SK-N-SH (cell line): ENCODE measurements at regions not wholly inside any gene's neighbourhood (a gene's known extent, or its start where the extent isn't known, plus 50 kb on each side); places are given as distances from the start of the nearest gene placed in this dataset.

ENCODE experiments used
- CTCF ChIA-PET: fragments of 300-600, 350-600 bp; formaldehyde crosslinking; extraction: SDS; loops from one replicate; lab custom pipeline; 2021; lab: Yijun Ruan, JAX
- POLR2A ChIA-PET: fragments of 350-600 bp; sonication (Branson Sonifier 250); formaldehyde crosslinking; extraction: SDS; loops from one replicate; lab custom pipeline; 2020; ENCODE audit warnings: antibody characterized with exemption, inconsistent platforms; lab: Yijun Ruan, JAX
- DNase-seq: peaks from one replicate; pipeline ENCODE4 v3.0.0; 2012
- H2AFZ ChIP-seq: fragments of 200-600 bp; sonication (generic); 2 replicates; pipeline ENCODE4 v1.8.1; 2016; ENCODE audit warnings: antibody characterized with exemption, mild to moderate bottlenecking, low read depth
- H3F3A ChIP-seq: fragments of 200-600 bp; sonication (generic); replicated peaks from 2 replicates; pipeline ENCODE3; 2016; ENCODE audit warnings: antibody characterized with exemption, mild to moderate bottlenecking; ENCODE audit not compliant: insufficient read depth
- H3K27ac ChIP-seq, 2 experiments: fragments of 200-500 bp in 1 of 2; fragments of 200-600 bp in 1 of 2; sonication (Bioruptor generic) in 1 of 2; sonication (generic), shearing (Covaris generic) in 1 of 2; 2 replicates each; pipeline versions ENCODE4 v1.5.1 to v1.6.1; 2014 to 2016; ENCODE audit warnings: low read depth in 2 of 2, inconsistent platforms in 1 of 2, low read length in 1 of 2, mild to moderate bottlenecking in 1 of 2, mixed read lengths in 1 of 2
- H3K27me3 ChIP-seq: fragments of 200-600 bp; sonication (generic), shearing (Covaris generic); 2 replicates; pipeline ENCODE4 v1.6.1; 2016; ENCODE audit warnings: mixed run types; ENCODE audit not compliant: insufficient read depth
- H3K36me3 ChIP-seq, 2 experiments: fragments of 200-500 bp in 1 of 2; fragments of 200-600 bp in 1 of 2; sonication (Bioruptor generic) in 1 of 2; sonication (generic) in 1 of 2; replicated peaks in 1 of 2; 2 replicates each; pipeline versions ENCODE3 to v1.5.1; 2014 to 2016; ENCODE audit warnings: low read length in 1 of 2, mild to moderate bottlenecking in 1 of 2; ENCODE audit not compliant: insufficient read depth in 2 of 2, control insufficient read depth in 1 of 2
- H3K4me1 ChIP-seq, 2 experiments: fragments of 200-500 bp in 1 of 2; fragments of 200-600 bp in 1 of 2; sonication (Bioruptor generic) in 1 of 2; sonication (generic), shearing (Covaris generic) in 1 of 2; 2 replicates each; pipeline versions ENCODE4 v1.5.1 to v1.6.1; 2014 to 2016; ENCODE audit warnings: low read depth in 1 of 2, low read length in 1 of 2, mixed run types in 1 of 2; ENCODE audit not compliant: insufficient read depth in 2 of 2, control insufficient read depth in 1 of 2
- H3K4me2 ChIP-seq: fragments of 200-600 bp; sonication (generic), shearing (Covaris generic); 2 replicates; pipeline ENCODE4 v1.6.1; 2017; ENCODE audit warnings: mixed run types
- H3K4me3 ChIP-seq, 2 experiments: fragments of 200-500 bp in 1 of 2; fragments of 200-600 bp in 1 of 2; sonication (Bioruptor generic) in 1 of 2; sonication (generic), shearing (Covaris generic) in 1 of 2; 2 replicates each; pipeline versions ENCODE4 v1.5.1 to v1.8.1; 2014 to 2016; ENCODE audit warnings: low read depth in 2 of 2, inconsistent platforms in 1 of 2, low read length in 1 of 2, mild to moderate bottlenecking in 1 of 2, mixed read lengths in 1 of 2, moderate library complexity in 1 of 2
- H3K79me2 ChIP-seq: fragments of 200-600 bp; sonication (generic); 2 replicates; pipeline ENCODE4 v1.8.1; 2017; ENCODE audit warnings: mild to moderate bottlenecking; ENCODE audit not compliant: insufficient read depth
- H3K9ac ChIP-seq: fragments of 200-600 bp; sonication (generic); 2 replicates; pipeline ENCODE4 v1.6.1; 2017; ENCODE audit warnings: mixed run types
- H3K9me2 ChIP-seq: fragments of 200-600 bp; sonication (generic); 2 replicates; pipeline ENCODE4 v1.6.1; 2017; ENCODE audit warnings: mixed run types
- H3K9me3 ChIP-seq: fragments of 200-600 bp; sonication (generic); 2 replicates; pipeline ENCODE4 v1.6.1; 2017; ENCODE audit warnings: mixed run types, mild to moderate bottlenecking, moderate library complexity
- H4K20me1 ChIP-seq: fragments of 200-600 bp; sonication (generic); 2 replicates; pipeline ENCODE4 v1.6.1; 2017; ENCODE audit warnings: mild to moderate bottlenecking, mixed run types; ENCODE audit not compliant: insufficient read depth
- CHD2 ChIP-seq: fragments of 150-350 bp; IDR thresholded peaks from 2 replicates; pipeline ENCODE4 v1.6.1; 2018; ENCODE audit warnings: low read length; ENCODE audit not compliant: partially characterized antibody
- ELF1 ChIP-seq: IDR thresholded peaks from 2 replicates; pipeline ENCODE4 v1.4.0; 2012
- FOXM1 ChIP-seq: IDR thresholded peaks from 2 replicates; pipeline ENCODE4 v1.4.0; 2012; ENCODE audit warnings: low read depth, mild to moderate bottlenecking
- MXI1 ChIP-seq: IDR thresholded peaks from 2 replicates; pipeline ENCODE4 v1.6.1; 2012; ENCODE audit warnings: mild to moderate bottlenecking, low read depth, low read length, improper control_type of control experiment
- NRF1 ChIP-seq: IDR thresholded peaks from 2 replicates; pipeline ENCODE4 v1.6.1; 2012; ENCODE audit warnings: low read depth, mild to moderate bottlenecking, low read length
- RXRA ChIP-seq: IDR thresholded peaks from 2 replicates; pipeline ENCODE4 v1.4.0; 2012; ENCODE audit warnings: low read depth, mild to moderate bottlenecking, borderline replicate concordance
- SIN3A ChIP-seq: IDR thresholded peaks from 2 replicates; pipeline ENCODE4 v1.6.1; 2012; ENCODE audit warnings: low read depth, mild to moderate bottlenecking, low read length, moderate library complexity, borderline replicate concordance
- SMC3 ChIP-seq: IDR thresholded peaks from 2 replicates; pipeline ENCODE4 v1.6.1; 2012; ENCODE audit warnings: low read depth, low read length, improper control_type of control experiment
- TAF1 ChIP-seq: IDR thresholded peaks from 2 replicates; pipeline ENCODE4 v1.6.1; 2012; ENCODE audit warnings: low read depth, mild to moderate bottlenecking, low read length, moderate library complexity, borderline replicate concordance
- TEAD4 ChIP-seq: IDR thresholded peaks from 2 replicates; pipeline ENCODE4 v1.4.0; 2012; ENCODE audit warnings: mild to moderate bottlenecking, borderline replicate concordance; ENCODE audit not compliant: insufficient read depth
- WGBS: methylation state at CpG from one replicate; pipeline ENCODE4 v1.1.6; 2017; ENCODE audit warnings: low lambda C conversion rate; 5-methylcytosine and 5-hydroxymethylcytosine counted together
- TF ChIP-seq, protein P1 (sequence below): IDR thresholded peaks from 2 replicates; pipeline ENCODE4 v1.4.0; 2012; ENCODE audit warnings: low read depth, borderline replicate concordance
- TF ChIP-seq, protein P2 (sequence below): IDR thresholded peaks from 2 replicates; pipeline ENCODE4 v1.4.0; 2012; ENCODE audit warnings: low read depth

DNA sequence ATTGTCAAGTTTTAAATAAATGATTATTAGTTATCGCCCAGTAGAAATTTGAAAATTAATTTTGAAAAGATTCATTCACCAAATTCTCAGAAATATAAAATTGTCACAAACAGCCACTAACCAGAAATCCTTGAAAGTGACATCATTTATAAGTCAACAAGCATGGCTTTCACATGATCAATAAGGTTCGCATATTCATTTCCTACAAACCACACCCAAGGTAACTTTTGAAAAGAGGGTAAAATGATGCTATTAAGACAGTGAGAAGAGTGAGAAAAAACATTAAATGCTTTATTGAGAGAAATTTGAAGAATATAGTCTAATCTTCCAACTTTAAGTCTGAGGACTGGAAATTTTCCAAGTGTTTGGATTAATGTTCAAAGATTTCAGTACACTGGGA, 263.6 kb upstream of the ALCAM start:
- ChIA-PET POLR2A (no interaction called here), CTCF (interaction anchor here (0.6 kb wide), 1 partner anchor 1459 kb away, joined by 3 read pairs; no protein-coding TSS in a partner anchor)
- WGBS = 90% methylated on average over 2 of the region's 2 CpGs
- Histone ChIP-seq H3K9ac (no peak overlapping the region), H3K9me3 (no peaks in the 10 kb centered on the region), H3F3A (no peaks in the 10 kb centered on the region), H3K79me2 (no peaks in the 10 kb centered on the region), H3K27ac (no peak overlapping the region), H3K4me3 (no peak overlapping the region), H3K4me2 (no peak overlapping the region), H3K36me3 (no peaks in the 10 kb centered on the region), H3K27me3 (no peaks in the 10 kb centered on the region), H2AFZ (no peak overlapping the region), H4K20me1 (no peaks in the 10 kb centered on the region), H3K4me1 (no peaks in the 10 kb centered on the region), H3K9me2 (no peaks in the 10 kb centered on the region)
- no peak for DNase-seq
- no peak for TF ChIP-seq FOXM1
- TF ChIP-seq SMC3 = no peak
- no peak for TF ChIP-seq ELF1
- no peak for TF ChIP-seq TAF1
- TF ChIP-seq SIN3A = no peak
- TF ChIP-seq, protein P1, sequence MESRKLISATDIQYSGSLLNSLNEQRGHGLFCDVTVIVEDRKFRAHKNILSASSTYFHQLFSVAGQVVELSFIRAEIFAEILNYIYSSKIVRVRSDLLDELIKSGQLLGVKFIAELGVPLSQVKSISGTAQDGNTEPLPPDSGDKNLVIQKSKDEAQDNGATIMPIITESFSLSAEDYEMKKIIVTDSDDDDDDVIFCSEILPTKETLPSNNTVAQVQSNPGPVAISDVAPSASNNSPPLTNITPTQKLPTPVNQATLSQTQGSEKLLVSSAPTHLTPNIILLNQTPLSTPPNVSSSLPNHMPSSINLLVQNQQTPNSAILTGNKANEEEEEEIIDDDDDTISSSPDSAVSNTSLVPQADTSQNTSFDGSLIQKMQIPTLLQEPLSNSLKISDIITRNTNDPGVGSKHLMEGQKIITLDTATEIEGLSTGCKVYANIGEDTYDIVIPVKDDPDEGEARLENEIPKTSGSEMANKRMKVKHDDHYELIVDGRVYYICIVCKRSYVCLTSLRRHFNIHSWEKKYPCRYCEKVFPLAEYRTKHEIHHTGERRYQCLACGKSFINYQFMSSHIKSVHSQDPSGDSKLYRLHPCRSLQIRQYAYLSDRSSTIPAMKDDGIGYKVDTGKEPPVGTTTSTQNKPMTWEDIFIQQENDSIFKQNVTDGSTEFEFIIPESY = no peak
- no peak for TF ChIP-seq NRF1
- TF ChIP-seq, protein P2, sequence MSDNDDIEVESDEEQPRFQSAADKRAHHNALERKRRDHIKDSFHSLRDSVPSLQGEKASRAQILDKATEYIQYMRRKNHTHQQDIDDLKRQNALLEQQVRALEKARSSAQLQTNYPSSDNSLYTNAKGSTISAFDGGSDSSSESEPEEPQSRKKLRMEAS = no peak
- TF ChIP-seq CHD2 = no peak

DNA sequence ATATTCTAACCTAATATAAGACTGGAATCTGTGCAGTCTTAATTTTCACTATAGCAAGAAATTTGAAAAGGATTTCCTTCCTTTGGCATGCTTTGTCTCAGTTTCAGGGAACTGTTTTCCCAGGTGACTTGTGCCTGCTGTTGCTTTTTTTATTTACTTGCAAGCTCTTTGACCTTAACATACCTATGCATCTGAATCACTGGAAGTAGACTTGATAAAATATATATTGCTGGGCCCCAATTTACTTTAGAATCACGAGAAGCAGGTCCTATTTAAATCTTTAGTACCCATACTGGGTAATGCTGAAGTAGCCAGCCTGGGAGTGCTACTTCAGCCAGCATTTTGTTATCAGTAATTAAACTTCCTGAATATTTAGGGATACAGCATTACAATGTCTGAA, 257.9 kb upstream of the ALCAM start:
- Histone ChIP-seq H3F3A (no peaks in the 10 kb centered on the region), H3K9me3 (no peaks in the 10 kb centered on the region), H3K36me3 (no peaks in the 10 kb centered on the region), H3K27ac (no peak overlapping the region), H4K20me1 (no peaks in the 10 kb centered on the region), H3K9me2 (no peaks in the 10 kb centered on the region)
- CTCF ChIA-PET = interaction anchor here (1.0 kb wide), 1 partner anchor 14 kb away, joined by 3 read pairs; no protein-coding TSS in a partner anchor
- POLR2A ChIA-PET = no interaction called here
- TF ChIP-seq MXI1 (no peak), FOXM1 (no peak), TEAD4 (no peak), RXRA (no peak)
- TF ChIP-seq, all 33 proteins: peak for 0
- 30% methylated on average over 1 of the region's 1 CpG for WGBS
- no peaks in the 10 kb centered on the region for H3K4me1 ChIP-seq
- no peak overlapping the region for H3K4me3 ChIP-seq
- peak overlapping the region; percentile 8; the same call in 1 of the 2 replicates for H2AFZ ChIP-seq
- H3K27me3 ChIP-seq = no peaks in the 10 kb centered on the region
- H3K79me2 ChIP-seq = no peaks in the 10 kb centered on the region
- no peak for DNase-seq
- no peak overlapping the region for H3K4me2 ChIP-seq
- no peak overlapping the region for H3K9ac ChIP-seq
